ENCODE measurements at regions not wholly inside any gene's neighbourhood (a gene's known extent, or its start where the extent isn't known, plus 50 kb on each side); places are given as distances from the start of the nearest gene placed in this dataset.

DNA sequence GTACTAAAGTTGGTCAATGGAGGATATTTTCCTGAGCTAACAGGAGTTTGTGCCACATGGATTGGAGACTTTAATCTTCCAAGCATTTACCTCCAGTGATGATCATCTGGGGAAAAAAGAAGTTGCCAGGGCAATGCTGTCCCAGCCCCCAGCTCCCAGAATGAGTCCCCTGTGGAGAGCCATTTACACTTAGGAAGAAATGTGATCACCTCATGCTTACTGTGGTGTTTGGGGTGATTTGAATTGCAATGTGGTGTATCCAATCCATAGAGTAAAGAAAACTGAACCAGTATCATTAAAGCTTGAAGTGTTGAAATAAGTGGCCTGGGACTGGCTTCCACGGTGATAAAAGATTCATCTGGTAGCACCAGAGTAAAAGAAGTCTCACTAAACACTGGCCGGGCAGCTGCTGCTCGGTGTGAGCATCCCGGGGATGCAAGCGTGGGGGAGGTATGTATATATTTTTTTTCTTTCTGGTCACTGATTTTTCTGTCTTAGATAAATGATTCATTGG lies 117.2 kb upstream of the NTM start:
- H3K4me3 ChIP-seq (replicated peaks; ENCODE audit: low read depth, low read length), result no peak overlapping the region
- H3K27me3 ChIP-seq (replicated peaks; ENCODE audit: control insufficient read depth, insufficient read depth, low read length), result no peaks in the 10 kb centered on the region; the same call in none of the 2 replicates
- DNase-seq (ENCODE audit: extremely low read depth, insufficient read length), result no peak
- H3K36me3 ChIP-seq (ENCODE audit: control insufficient read depth, insufficient read depth, low read length), result no peaks in the 10 kb centered on the region
- no peak for TF ChIP-seq CTCF (IDR thresholded peaks at IDR 0.05; ENCODE audit: insufficient read depth, low read length, poor library complexity, severe bottlenecking)

DNA sequence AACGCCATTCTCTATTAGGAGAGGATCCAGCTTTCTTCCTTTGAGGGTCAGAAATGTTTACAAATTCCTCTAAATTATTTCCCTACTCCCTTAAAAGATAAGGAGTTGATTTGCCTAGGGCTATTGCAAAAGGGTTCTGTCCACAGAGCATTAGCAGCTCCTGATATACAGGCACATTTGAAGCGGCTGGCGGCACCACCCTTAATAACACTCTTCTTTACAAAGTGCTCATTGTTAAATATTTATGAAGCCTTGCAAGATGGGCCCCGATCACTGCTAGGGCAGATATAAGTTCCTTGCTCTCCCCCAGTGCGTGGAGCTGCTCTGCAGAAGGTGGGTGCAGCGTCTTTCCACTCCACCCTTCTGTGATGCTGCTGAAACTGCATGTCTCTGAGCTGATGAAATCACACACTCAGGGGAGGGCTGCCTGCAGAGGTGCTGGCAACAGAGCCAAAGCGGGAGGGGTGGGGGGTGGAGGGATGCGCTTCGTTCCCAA lies 116.7 kb upstream of the NTM start:
- Histone ChIP-seq H3K4me3 (replicated peaks; ENCODE audit: low read depth, low read length) (no peak overlapping the region), H3K36me3 (ENCODE audit: control insufficient read depth, insufficient read depth, low read length) (no peaks in the 10 kb centered on the region), H3K27me3 (replicated peaks; ENCODE audit: control insufficient read depth, insufficient read depth, low read length) (no peaks in the 10 kb centered on the region; the same call in 1 of the 2 replicates)
- no peak for DNase-seq (ENCODE audit: extremely low read depth, insufficient read length)
- TF ChIP-seq CTCF (IDR thresholded peaks at IDR 0.05; ENCODE audit: insufficient read depth, low read length, poor library complexity, severe bottlenecking), result no peak

DNA sequence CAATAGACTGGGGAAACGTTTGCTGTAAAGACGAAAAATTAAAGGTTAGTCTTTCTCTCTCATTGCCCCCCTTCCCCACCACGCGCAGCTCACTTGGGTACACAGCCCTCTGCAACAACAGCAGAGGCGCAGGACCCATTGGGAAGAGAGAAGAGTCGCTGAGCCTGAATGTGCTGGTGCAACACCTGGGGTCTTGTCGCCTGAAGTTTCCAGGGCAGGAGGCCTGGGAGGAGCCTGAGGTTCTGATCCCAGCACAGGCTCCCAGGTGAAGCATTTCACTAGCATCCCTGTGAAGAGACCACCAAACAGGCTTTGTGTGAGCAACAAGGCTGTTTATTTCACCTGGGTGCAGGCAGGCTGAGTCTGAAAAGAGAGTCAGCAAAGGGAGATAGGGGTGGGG lies 116.2 kb upstream of the NTM start:
- no peak for TF ChIP-seq CTCF (IDR thresholded peaks at IDR 0.05; ENCODE audit: insufficient read depth, low read length, poor library complexity, severe bottlenecking)
- no peak overlapping the region for H3K4me3 ChIP-seq (replicated peaks; ENCODE audit: low read depth, low read length)
- H3K27me3 ChIP-seq (replicated peaks; ENCODE audit: control insufficient read depth, insufficient read depth, low read length), result no peaks in the 10 kb centered on the region; the same call in 1 of the 2 replicates
- no peaks in the 10 kb centered on the region for H3K36me3 ChIP-seq (ENCODE audit: control insufficient read depth, insufficient read depth, low read length)
- no peak for DNase-seq (ENCODE audit: extremely low read depth, insufficient read length)

DNA sequence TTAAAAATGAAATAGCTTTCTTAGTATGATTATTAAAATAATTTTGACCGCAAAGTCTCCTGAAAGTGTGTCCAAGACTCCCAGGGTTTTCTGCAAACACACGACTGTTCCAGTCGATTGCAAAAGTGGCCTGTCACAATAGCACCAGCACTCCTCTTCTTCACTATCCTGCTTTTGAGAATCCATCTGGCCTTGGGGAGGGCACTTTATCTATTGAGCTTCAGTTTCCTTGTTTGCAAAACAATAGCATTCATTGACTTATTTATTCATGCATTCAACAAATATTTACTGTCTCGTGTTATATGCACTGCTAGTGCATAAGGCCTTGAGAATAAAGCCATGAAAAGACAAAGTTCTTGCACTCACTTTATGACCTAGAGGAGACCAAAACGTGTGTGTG lies 96.2 kb upstream of the NTM start:
- Histone ChIP-seq H3K36me3 (ENCODE audit: control insufficient read depth, insufficient read depth, low read length) (no peaks in the 10 kb centered on the region), H3K27me3 (replicated peaks; ENCODE audit: control insufficient read depth, insufficient read depth, low read length) (no peaks in the 10 kb centered on the region; the same call in none of the 2 replicates), H3K4me3 (replicated peaks; ENCODE audit: low read depth, low read length) (no peak overlapping the region)
- no peak for DNase-seq (ENCODE audit: extremely low read depth, insufficient read length)
- no peak for TF ChIP-seq CTCF (IDR thresholded peaks at IDR 0.05; ENCODE audit: insufficient read depth, low read length, poor library complexity, severe bottlenecking)

- no peak for TF ChIP-seq CTCF (IDR thresholded peaks at IDR 0.05; ENCODE audit: insufficient read depth, low read length, poor library complexity, severe bottlenecking)
- Histone ChIP-seq H3K36me3 (ENCODE audit: control insufficient read depth, insufficient read depth, low read length) (no peaks in the 10 kb centered on the region), H3K4me3 (replicated peaks; ENCODE audit: low read depth, low read length) (no peak overlapping the region), H3K27me3 (replicated peaks; ENCODE audit: control insufficient read depth, insufficient read depth, low read length) (no peaks in the 10 kb centered on the region; the same call in none of the 2 replicates)
- DNase-seq (ENCODE audit: extremely low read depth, insufficient read length), result no peak
Observed at GRCh38 chr11:131275580-131275979, 94.8 kb upstream of the NTM start.

- no peak for TF ChIP-seq CTCF (IDR thresholded peaks at IDR 0.05; ENCODE audit: insufficient read depth, low read length, poor library complexity, severe bottlenecking)
- DNase-seq (ENCODE audit: extremely low read depth, insufficient read length), result no peak
- Histone ChIP-seq H3K36me3 (ENCODE audit: control insufficient read depth, insufficient read depth, low read length) (no peaks in the 10 kb centered on the region), H3K4me3 (replicated peaks; ENCODE audit: low read depth, low read length) (no peak overlapping the region), H3K27me3 (replicated peaks; ENCODE audit: control insufficient read depth, insufficient read depth, low read length) (no peaks in the 10 kb centered on the region; the same call in none of the 2 replicates)
Observed at GRCh38 chr11:131278472-131278871, 91.9 kb upstream of the NTM start.

All from GM06990 (cell line).